Keratinocyte (primary cell): ENCODE measurements at regions not wholly inside any gene's neighbourhood (a gene's known extent, or its start where the extent isn't known, plus 50 kb on each side); places are given as distances from the start of the nearest gene placed in this dataset.

ENCODE experiments used
- DNase-seq: peaks from one replicate; pipeline ENCODE4 v3.0.0-alpha.2; 2011; ENCODE audit warnings: low read depth, missing footprints, low spot score
- FAIRE-seq: peaks from 2 replicates; lab custom pipeline; 2011; peaks lifted over from hg19 to GRCh38; lab: Jason Lieb, UNC
- H2AFZ ChIP-seq: 2 replicates; pipeline ENCODE4 v1.6.0; 2012; ENCODE audit warnings: low read length, control low read depth, inconsistent platforms; ENCODE audit not compliant: control insufficient read depth
- H3K27ac ChIP-seq: 2 replicates; pipeline ENCODE4 v1.5.1; 2011; ENCODE audit warnings: low read length; ENCODE audit not compliant: control insufficient read depth, insufficient read depth
- H3K27me3 ChIP-seq: 3 replicates; pipeline ENCODE4 v1.6.0; 2011; ENCODE audit warnings: low read length; ENCODE audit not compliant: control insufficient read depth, insufficient read depth; ENCODE audit errors: extremely low read depth
- H3K36me3 ChIP-seq, 2 experiments: 2 replicates in 1 of 2; 3 replicates in 1 of 2; pipeline ENCODE4 v1.5.1; 2011; ENCODE audit warnings: low read length in 2 of 2, mild to moderate bottlenecking in 1 of 2; ENCODE audit not compliant: control insufficient read depth in 2 of 2, insufficient read depth in 2 of 2; ENCODE audit errors: extremely low read depth in 1 of 2
- H3K4me1 ChIP-seq: 3 replicates; pipeline ENCODE4 v1.5.1; 2011; ENCODE audit warnings: low read length; ENCODE audit not compliant: control insufficient read depth, insufficient read depth; ENCODE audit errors: extremely low read depth
- H3K4me2 ChIP-seq: 3 replicates; pipeline ENCODE4 v1.6.0; 2011; ENCODE audit warnings: low read depth, low read length; ENCODE audit not compliant: control insufficient read depth, insufficient read depth; ENCODE audit errors: extremely low read depth
- H3K4me3 ChIP-seq, 3 experiments: fragments of 200-600 bp in 1 of 3; sonication (generic) in 1 of 3; 2 replicates in 2 of 3; 3 replicates in 1 of 3; pipeline ENCODE4 v1.5.1; 2011 to 2016; ENCODE audit warnings: low read length in 3 of 3, mild to moderate bottlenecking in 3 of 3, control low read depth in 2 of 3, inconsistent platforms in 1 of 3, low read depth in 1 of 3, mixed read lengths in 1 of 3, mixed run types in 1 of 3, moderate library complexity in 1 of 3; ENCODE audit not compliant: control insufficient read depth in 2 of 3, insufficient read depth in 2 of 3; ENCODE audit errors: extremely low read depth in 1 of 3
- H3K79me2 ChIP-seq: 2 replicates; pipeline ENCODE4 v1.6.0; 2012; ENCODE audit warnings: low read length; ENCODE audit not compliant: control insufficient read depth, insufficient read depth
- H3K9ac ChIP-seq: 3 replicates; pipeline ENCODE4 v1.6.0; 2011; ENCODE audit warnings: low read length; ENCODE audit not compliant: control insufficient read depth, insufficient read depth; ENCODE audit errors: extremely low read depth
- H3K9me1 ChIP-seq: 3 replicates; pipeline ENCODE4 v1.6.0; 2011; ENCODE audit warnings: low read length; ENCODE audit not compliant: control insufficient read depth, insufficient read depth; ENCODE audit errors: extremely low read depth
- H3K9me3 ChIP-seq: 2 replicates; pipeline ENCODE4 v1.5.1; 2012; ENCODE audit warnings: low read depth, low read length; ENCODE audit not compliant: control insufficient read depth
- H4K20me1 ChIP-seq: 3 replicates; pipeline ENCODE4 v1.6.0; 2011; ENCODE audit warnings: low read length; ENCODE audit not compliant: control insufficient read depth, insufficient read depth; ENCODE audit errors: extremely low read depth
- CTCF ChIP-seq, 3 experiments: IDR thresholded peaks in 1 of 3; conservative IDR thresholded peaks in 1 of 3; optimal IDR thresholded peaks in 1 of 3; 2 replicates in 2 of 3; 3 replicates in 1 of 3; pipeline versions ENCODE3 to v1.5.1; 2011; ENCODE audit warnings: low read length in 3 of 3, mild to moderate bottlenecking in 3 of 3, moderate library complexity in 2 of 3, control low read depth in 1 of 3, inconsistent platforms in 1 of 3; ENCODE audit not compliant: insufficient read depth in 2 of 3; ENCODE audit errors: extremely low read depth in 1 of 3
- EZH2 ChIP-seq: IDR thresholded peaks from one replicate; pipeline ENCODE4 v1.6.1; 2012; ENCODE audit warnings: inconsistent platforms, mild to moderate bottlenecking, low read length, moderate library complexity
- dilution Hi-C: fragments of 300-500 bp; cut with MboI; formaldehyde crosslinking; loops from one replicate; pipeline ENCODE4 v1.7.0; 2020; ENCODE audit warnings: low sequenced_read_pairs; ENCODE audit not compliant: extremely low pct_ligation_motif_present

GRCh38 chr6:147782302-147782701 lies 273.8 kb downstream of the SAMD5 start:
- no peaks in the 10 kb centered on the region for H3K27me3 ChIP-seq
- no peak overlapping the region for H3K27ac ChIP-seq
- no peak overlapping the region for H3K4me2 ChIP-seq
- no peaks in the 10 kb centered on the region for H4K20me1 ChIP-seq
- H3K9me1 ChIP-seq = no peaks in the 10 kb centered on the region
- no peaks in the 10 kb centered on the region for H3K4me1 ChIP-seq
- H3K36me3 ChIP-seq = no peaks in the 10 kb centered on the region
- FAIRE-seq (no peak), DNase-seq (no peak)
- H3K79me2 ChIP-seq = no peaks in the 10 kb centered on the region
- TF ChIP-seq EZH2 (no peak), CTCF (optimal IDR thresholded peaks at IDR 0.05 in 1 of 3, IDR thresholded peaks at IDR 0.05 in 1 of 3, conservative IDR thresholded peaks at IDR 0.05 in 1 of 3; ENCODE audit: extremely low read depth in 1 of 3, insufficient read depth in 2 of 3, low read length in 3 of 3) (no peak)
- H3K9me3 ChIP-seq = no peaks in the 10 kb centered on the region
- dilution Hi-C loops = no loop called here
- H3K4me3 ChIP-seq = no peak overlapping the region
- H2AFZ ChIP-seq = no peak overlapping the region
- no peak overlapping the region for H3K9ac ChIP-seq

DNA sequence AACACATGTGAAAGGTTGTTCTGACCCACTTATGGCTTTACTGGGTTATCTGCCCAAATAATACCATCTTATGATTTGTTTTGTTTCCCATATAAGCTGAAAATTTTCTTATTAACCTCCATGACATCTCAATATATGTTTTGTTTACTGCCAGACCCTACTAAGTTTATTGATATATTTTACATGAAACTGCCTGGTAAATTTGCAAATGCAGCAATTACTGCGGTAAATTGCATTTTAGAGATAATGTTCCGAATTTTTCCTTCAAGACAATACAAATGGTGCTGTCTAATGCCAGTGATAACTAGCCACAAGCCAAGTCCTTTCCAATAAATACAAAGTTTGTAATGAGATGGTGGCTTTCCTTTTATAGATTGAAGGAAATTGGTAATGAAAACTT lies 275.9 kb downstream of the SAMD5 start:
- Histone ChIP-seq H3K9me3 (no peaks in the 10 kb centered on the region), H3K4me3 (no peak overlapping the region), H3K4me1 (no peaks in the 10 kb centered on the region), H4K20me1 (no peaks in the 10 kb centered on the region), H3K9ac (no peak overlapping the region), H3K27ac (no peak overlapping the region), H3K36me3 (no peaks in the 10 kb centered on the region), H2AFZ (no peak overlapping the region), H3K27me3 (no peaks in the 10 kb centered on the region), H3K4me2 (no peak overlapping the region), H3K79me2 (no peaks in the 10 kb centered on the region), H3K9me1 (no peaks in the 10 kb centered on the region)
- DNase-seq (no peak), FAIRE-seq (no peak)
- TF ChIP-seq CTCF (optimal IDR thresholded peaks at IDR 0.05 in 1 of 3, IDR thresholded peaks at IDR 0.05 in 1 of 3, conservative IDR thresholded peaks at IDR 0.05 in 1 of 3; ENCODE audit: extremely low read depth in 1 of 3, insufficient read depth in 2 of 3, low read length in 3 of 3) (no peak), EZH2 (no peak)
- dilution Hi-C loops = no loop called here
